Lung (tissue), 9 donors: ENCODE measurements at regions not wholly inside any gene's neighbourhood (a gene's known extent, or its start where the extent isn't known, plus 50 kb on each side); places are given as distances from the start of the nearest gene placed in this dataset.
"Not testable (repeated sequence)": the region's sequence is repeated elsewhere in the genome, so short reads cannot be mapped to it uniquely, and the experiment has no call there.

Experiments used
- ATAC-seq: fragments of 200-7000 bp; cut with Tn5 transposase; one replicate; pipeline ENCODE4 v1.9.1; 2020; ENCODE audit warnings: moderate number of reproducible peaks; ENCODE audit not compliant: insufficient read depth, low FRiP score
- DNase-seq, 3 donors: peaks; one replicate each; pipeline ENCODE4 v3.0.0-alpha.2; 2013 to 2017
- H3K27ac ChIP-seq, 2 donors: one replicate each; pipeline ENCODE4 v1.5.1; 2013; ENCODE audit warnings: mild to moderate bottlenecking in 2 of 2, moderate library complexity in 2 of 2, control low read depth in 1 of 2, inconsistent platforms in 1 of 2, low read depth in 1 of 2, low read length in 1 of 2
- H3K27me3 ChIP-seq, 3 donors: one replicate each; pipeline ENCODE4 v1.5.1; 2013; ENCODE audit warnings: low read length in 2 of 3; ENCODE audit not compliant: control insufficient read depth in 3 of 3, insufficient read depth in 3 of 3
- H3K36me3 ChIP-seq, 4 donors: one replicate each; pipeline ENCODE4 v1.5.1; 2013; ENCODE audit warnings: low read length in 4 of 4, mild to moderate bottlenecking in 1 of 4, moderate library complexity in 1 of 4; ENCODE audit not compliant: control insufficient read depth in 4 of 4, insufficient read depth in 4 of 4
- H3K4me1 ChIP-seq, 5 donors: one replicate each; pipeline ENCODE4 v1.5.1; 2013; ENCODE audit warnings: low read length in 5 of 5, mild to moderate bottlenecking in 2 of 5, moderate library complexity in 1 of 5; ENCODE audit not compliant: control insufficient read depth in 5 of 5, insufficient read depth in 5 of 5
- H3K4me3 ChIP-seq: one replicate; pipeline ENCODE4 v1.5.1; 2013; ENCODE audit warnings: mild to moderate bottlenecking, control low read depth, moderate library complexity
- H3K9ac ChIP-seq, 2 donors: one replicate each; pipeline ENCODE4 v1.5.1; 2013; ENCODE audit warnings: low read length in 2 of 2, control low read depth in 1 of 2; ENCODE audit not compliant: insufficient read depth in 1 of 2
- H3K9me3 ChIP-seq, 4 donors: one replicate each; pipeline ENCODE4 v1.5.1; 2013; ENCODE audit warnings: low read length in 3 of 4, mild to moderate bottlenecking in 1 of 4, moderate library complexity in 1 of 4; ENCODE audit not compliant: control insufficient read depth in 4 of 4, insufficient read depth in 3 of 4
- WGBS, 2 donors: extraction: QIAGEN DNeasy Blood & Tissue Kit; methylation state at CpG; one replicate each; pipeline ENCODE4 v1.1.7; 2013; 5-methylcytosine and 5-hydroxymethylcytosine counted together
- donor health status: Bipolar disorder and iron deficiency.
- donor health status: healthy.
- donor health status: DM: yes; HTN: yes; CAD: no.

- H3K27ac ChIP-seq, H3K4me3 ChIP-seq, H3K27me3 ChIP-seq, H3K9me3 ChIP-seq, H3K9ac ChIP-seq, H3K4me1 ChIP-seq, H3K36me3 ChIP-seq, ATAC-seq: not testable (repeated sequence)
- DNase-seq = peak in 1 of 3 donors; percentile 0
- 30 to 50% methylated on average over 10 to 13 of the region's 17 CpGs for WGBS, 2 donors
Observed at GRCh38 chr21:6565190-6566094, 3955.9 kb upstream of the TPTE start.

DNA sequence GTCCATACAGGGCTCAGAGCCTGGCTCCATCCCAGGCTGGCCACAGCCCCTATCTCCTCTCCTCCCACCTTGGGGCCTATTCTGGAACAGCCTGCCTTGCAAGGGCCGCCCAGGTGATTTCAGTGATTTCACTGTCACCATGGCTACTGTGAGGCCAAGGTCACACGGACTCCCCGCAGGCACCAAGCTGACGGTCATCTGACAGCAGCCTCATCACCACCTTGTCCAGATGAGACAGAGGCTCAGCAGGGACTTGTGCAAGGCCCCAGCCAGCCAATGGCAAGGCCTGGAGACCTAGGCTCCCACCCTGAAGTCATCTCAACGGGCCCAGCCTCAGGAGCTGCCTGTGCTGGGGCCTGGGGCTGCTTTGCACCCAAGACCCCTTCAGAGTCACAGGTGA lies 3953.8 kb upstream of the TPTE start:
- H3K4me3 ChIP-seq, DNase-seq, H3K27me3 ChIP-seq, H3K4me1 ChIP-seq, ATAC-seq, H3K27ac ChIP-seq, H3K9me3 ChIP-seq, H3K9ac ChIP-seq, H3K36me3 ChIP-seq: not testable (repeated sequence)
- 97% methylated on average over 3 of the region's 5 CpGs; no CpG with 5 or more reads in 1 of the 2 donors for WGBS, 2 donors

DNA sequence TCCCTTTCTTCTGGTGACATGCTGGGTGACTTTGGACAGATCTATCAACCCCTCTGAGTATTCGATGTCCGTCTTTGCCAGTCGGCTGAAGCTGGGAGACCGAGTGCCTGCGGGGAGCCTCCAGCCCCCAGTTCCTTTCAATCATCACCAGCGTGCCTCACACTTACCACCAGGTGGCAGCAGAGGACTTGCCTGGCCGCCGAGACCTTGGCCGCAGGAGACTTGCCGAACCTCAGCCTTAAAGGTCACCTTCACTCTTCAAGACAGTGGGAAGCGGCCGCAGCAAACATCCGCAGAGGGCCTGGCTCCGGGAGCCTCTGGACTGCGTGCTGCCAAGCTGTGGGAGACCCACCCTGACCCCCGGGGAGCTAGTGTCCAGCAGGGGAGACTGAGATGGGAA lies 3952.2 kb upstream of the TPTE start:
- not testable (repeated sequence) for H3K27me3 ChIP-seq, DNase-seq, H3K9me3 ChIP-seq, H3K9ac ChIP-seq, H3K4me1 ChIP-seq, H3K36me3 ChIP-seq, H3K4me3 ChIP-seq, H3K27ac ChIP-seq
- no CpG with 5 or more reads among the region's 16 CpGs for WGBS, 2 donors
- peak; percentile 78 for ATAC-seq

- not testable (repeated sequence) for H3K4me1 ChIP-seq, H3K9ac ChIP-seq, H3K36me3 ChIP-seq, H3K4me3 ChIP-seq, H3K27me3 ChIP-seq, DNase-seq, H3K27ac ChIP-seq, H3K9me3 ChIP-seq
- ATAC-seq = peak; percentile 72
- WGBS, 2 donors = no CpG with 5 or more reads among the region's 19 CpGs
Observed at GRCh38 chr21:6569587-6570392, 3951.6 kb upstream of the TPTE start.

DNA sequence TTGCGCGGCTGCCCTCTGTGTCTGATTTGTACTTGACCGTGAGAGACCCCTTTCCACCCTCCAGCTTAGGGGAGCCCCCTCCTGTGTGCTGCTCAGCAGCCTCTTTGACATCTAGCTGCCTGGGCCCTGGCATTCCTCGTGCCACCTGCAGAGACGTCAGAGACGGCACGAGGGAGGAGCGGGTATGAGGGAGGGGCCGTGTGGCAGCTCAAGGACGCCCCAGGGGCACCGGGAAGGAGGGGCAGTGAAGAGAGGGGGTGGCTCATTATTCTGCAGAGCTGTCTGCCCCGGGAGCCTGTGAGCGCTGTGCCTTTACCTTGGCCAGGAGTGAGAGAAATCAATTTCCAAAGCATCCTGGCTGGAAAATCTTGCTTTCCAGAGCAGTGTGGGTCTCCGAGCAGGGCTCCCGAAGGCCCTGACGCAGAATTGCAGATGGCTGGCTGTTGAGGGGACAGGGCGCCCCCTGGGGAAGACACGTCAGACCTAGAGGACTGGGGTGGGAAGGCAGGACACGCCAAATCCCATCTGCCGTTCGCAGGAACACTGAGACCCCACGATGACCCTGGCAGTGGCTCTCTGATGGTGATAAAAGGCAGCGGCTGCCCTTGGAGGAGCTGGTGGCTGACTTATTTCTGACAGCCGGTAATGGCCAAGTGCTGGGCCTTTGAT lies 3950.5 kb upstream of the TPTE start:
- not testable (repeated sequence) for H3K4me3 ChIP-seq, H3K9me3 ChIP-seq, H3K4me1 ChIP-seq, H3K27me3 ChIP-seq, H3K27ac ChIP-seq, DNase-seq, H3K9ac ChIP-seq, H3K36me3 ChIP-seq, ATAC-seq
- WGBS, 2 donors = no CpG with 5 or more reads among the region's 24 CpGs

GRCh38 chr21:6573576-6573975 lies 3947.8 kb upstream of the TPTE start:
- not testable (repeated sequence) for H3K4me1 ChIP-seq, DNase-seq, H3K9me3 ChIP-seq, H3K9ac ChIP-seq, H3K27ac ChIP-seq, H3K27me3 ChIP-seq, H3K36me3 ChIP-seq, H3K4me3 ChIP-seq, ATAC-seq
- no CpG with 5 or more reads among the region's 15 CpGs for WGBS, 2 donors

DNA sequence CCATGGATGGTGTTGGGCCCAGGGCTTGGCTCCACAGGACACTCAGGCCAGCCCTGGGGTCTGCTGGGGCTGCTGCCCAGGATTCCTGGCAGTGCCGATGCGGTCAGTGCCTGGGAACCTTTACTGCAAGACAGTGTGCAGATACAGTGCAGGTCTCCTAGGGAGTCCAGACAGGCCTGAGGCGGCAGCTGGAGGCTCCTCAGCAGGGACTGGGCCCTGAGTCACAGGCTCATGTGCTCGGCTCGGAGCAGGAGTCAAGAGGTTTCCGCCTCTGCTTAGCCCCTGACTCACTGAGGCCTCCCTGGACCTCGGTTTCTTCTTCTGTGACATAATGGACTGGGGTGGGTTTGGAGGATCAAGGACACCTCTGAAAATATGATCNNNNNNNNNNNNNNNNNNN lies 3941.6 kb upstream of the TPTE start:
- not testable (repeated sequence) for H3K27me3 ChIP-seq, H3K27ac ChIP-seq, H3K4me3 ChIP-seq, ATAC-seq, H3K36me3 ChIP-seq, H3K9ac ChIP-seq, H3K4me1 ChIP-seq, DNase-seq, H3K9me3 ChIP-seq
- WGBS, 2 donors = no CpG with 5 or more reads among the region's 7 CpGs
